HL-60 (cell line): ENCODE measurements at regions not wholly inside any gene's neighbourhood (a gene's known extent, or its start where the extent isn't known, plus 50 kb on each side); places are given as distances from the start of the nearest gene placed in this dataset.

Experiments used
- CTCF ChIP-seq: IDR thresholded peaks from one replicate; pipeline ENCODE4 v1.5.1; 2011; ENCODE audit warnings: low read length, control low read depth, inconsistent platforms; ENCODE audit not compliant: insufficient read depth
- GABPA ChIP-seq: IDR thresholded peaks from 2 replicates; pipeline ENCODE4 v1.6.1; 2012; ENCODE audit warnings: low read depth
- POLR2AphosphoS5 ChIP-seq: IDR thresholded peaks from 2 replicates; pipeline ENCODE4 v1.6.1; 2012; ENCODE audit warnings: low read depth
- SPI1 ChIP-seq: IDR thresholded peaks from 2 replicates; pipeline ENCODE4 v1.6.1; 2012; ENCODE audit warnings: low read depth, mild to moderate bottlenecking, borderline replicate concordance
- TF ChIP-seq, protein P1 (sequence below): IDR thresholded peaks from 2 replicates; pipeline ENCODE4 v1.6.1; 2012; ENCODE audit warnings: low read depth; ENCODE audit not compliant: insufficient replicate concordance

GRCh38 chr6:141398949-141399348, 733.8 kb upstream of the GJE1 start:
- no peak for TF ChIP-seq CTCF
- TF ChIP-seq GABPA: no peak
- TF ChIP-seq POLR2AphosphoS5: no peak
- TF ChIP-seq, protein P1, sequence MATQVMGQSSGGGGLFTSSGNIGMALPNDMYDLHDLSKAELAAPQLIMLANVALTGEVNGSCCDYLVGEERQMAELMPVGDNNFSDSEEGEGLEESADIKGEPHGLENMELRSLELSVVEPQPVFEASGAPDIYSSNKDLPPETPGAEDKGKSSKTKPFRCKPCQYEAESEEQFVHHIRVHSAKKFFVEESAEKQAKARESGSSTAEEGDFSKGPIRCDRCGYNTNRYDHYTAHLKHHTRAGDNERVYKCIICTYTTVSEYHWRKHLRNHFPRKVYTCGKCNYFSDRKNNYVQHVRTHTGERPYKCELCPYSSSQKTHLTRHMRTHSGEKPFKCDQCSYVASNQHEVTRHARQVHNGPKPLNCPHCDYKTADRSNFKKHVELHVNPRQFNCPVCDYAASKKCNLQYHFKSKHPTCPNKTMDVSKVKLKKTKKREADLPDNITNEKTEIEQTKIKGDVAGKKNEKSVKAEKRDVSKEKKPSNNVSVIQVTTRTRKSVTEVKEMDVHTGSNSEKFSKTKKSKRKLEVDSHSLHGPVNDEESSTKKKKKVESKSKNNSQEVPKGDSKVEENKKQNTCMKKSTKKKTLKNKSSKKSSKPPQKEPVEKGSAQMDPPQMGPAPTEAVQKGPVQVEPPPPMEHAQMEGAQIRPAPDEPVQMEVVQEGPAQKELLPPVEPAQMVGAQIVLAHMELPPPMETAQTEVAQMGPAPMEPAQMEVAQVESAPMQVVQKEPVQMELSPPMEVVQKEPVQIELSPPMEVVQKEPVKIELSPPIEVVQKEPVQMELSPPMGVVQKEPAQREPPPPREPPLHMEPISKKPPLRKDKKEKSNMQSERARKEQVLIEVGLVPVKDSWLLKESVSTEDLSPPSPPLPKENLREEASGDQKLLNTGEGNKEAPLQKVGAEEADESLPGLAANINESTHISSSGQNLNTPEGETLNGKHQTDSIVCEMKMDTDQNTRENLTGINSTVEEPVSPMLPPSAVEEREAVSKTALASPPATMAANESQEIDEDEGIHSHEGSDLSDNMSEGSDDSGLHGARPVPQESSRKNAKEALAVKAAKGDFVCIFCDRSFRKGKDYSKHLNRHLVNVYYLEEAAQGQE: no peak
- no peak for TF ChIP-seq SPI1
